Stimulated activated CD8-positive, alpha-beta memory T cell treated with anti-CD3 and anti-CD28 coated beads, Interleukin-2, amount 100 ng/mL, for 1 hour (primary cell): ENCODE measurements at regions not wholly inside any gene's neighbourhood (a gene's known extent, or its start where the extent isn't known, plus 50 kb on each side); places are given as distances from the start of the nearest gene placed in this dataset.

ENCODE experiments used
- DNase-seq, 2 donors: peaks; one replicate each; pipeline ENCODE4 v3.0.0-alpha.2; 2020; ENCODE audit warnings: low read depth in 2 of 2

- peak; percentile 77 to 81 for DNase-seq
Observed at GRCh38 chr1:181142096-181142958, 53.8 kb downstream of the IER5 start.

GRCh38 chr1:181143102-181143859, 54.8 kb downstream of the IER5 start:
- DNase-seq = no peak

- no peak for DNase-seq
Observed at GRCh38 chr1:181144238-181144637, 55.7 kb downstream of the IER5 start.

DNA sequence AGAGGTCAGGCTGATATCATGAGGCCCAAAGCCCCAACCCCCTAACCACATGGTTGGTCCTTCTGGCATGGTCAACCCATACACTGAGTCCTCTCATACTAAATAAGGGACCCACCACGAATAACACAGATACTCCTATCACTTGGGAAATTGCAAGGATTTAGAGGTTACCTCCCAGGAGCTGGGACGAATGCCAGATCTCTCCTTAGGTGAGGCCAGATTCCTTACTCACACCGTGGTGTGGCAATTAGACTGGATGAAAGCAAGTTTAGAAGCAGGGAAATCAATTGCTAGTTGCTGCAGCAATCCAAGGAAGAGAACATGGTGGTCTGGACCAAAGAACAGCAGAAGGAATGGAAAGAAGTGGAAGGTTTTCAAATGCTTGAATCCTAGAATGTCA, 60.1 kb downstream of the IER5 start:
- DNase-seq = no peak

DNA sequence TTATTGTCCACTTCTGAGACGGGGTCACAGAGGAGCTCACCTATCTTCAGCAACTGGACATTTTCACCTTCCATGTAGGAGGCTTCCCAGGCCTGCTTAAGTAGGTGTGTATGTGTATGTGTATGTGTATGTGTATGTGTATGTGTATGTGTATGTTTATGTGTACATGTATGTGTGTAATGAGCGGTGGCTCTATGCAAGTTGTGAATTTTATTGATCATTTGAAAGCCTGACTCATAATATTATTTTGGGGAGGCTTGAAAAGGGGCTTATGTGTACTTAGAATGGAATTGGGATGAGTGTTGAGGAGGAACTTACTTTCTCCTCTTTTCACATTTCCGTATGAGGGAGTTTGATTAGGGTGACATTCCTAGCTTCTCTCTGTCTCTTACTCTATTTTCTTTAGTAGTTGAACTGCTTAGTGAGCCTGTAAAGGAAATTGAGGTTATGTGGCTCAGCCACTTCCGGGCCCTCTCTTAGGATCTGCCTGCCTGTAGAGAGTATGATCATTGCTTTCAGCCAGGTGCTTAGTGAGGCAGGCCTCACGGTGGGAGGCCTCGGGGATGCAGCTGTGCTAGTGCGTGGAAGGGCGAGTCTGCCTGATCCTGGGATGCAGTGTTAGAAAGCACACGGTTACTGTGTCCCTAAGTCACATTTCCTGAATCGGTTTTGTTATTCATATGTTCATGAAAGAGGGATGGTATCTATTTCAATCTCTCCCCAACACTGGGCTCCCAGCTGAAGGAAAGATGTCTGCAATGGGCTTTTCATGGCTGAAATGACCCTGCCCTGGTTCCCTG, 61.0 kb downstream of the IER5 start:
- peak; percentile 45 to 52 for DNase-seq

- no peak for DNase-seq
Observed at GRCh38 chr1:181150273-181150672, 61.8 kb downstream of the IER5 start.

- DNase-seq = no peak
Observed at GRCh38 chr1:181150842-181151241, 62.3 kb downstream of the IER5 start.

- no peak for DNase-seq
Observed at GRCh38 chr1:181151378-181152326, 63.2 kb downstream of the IER5 start.

DNA sequence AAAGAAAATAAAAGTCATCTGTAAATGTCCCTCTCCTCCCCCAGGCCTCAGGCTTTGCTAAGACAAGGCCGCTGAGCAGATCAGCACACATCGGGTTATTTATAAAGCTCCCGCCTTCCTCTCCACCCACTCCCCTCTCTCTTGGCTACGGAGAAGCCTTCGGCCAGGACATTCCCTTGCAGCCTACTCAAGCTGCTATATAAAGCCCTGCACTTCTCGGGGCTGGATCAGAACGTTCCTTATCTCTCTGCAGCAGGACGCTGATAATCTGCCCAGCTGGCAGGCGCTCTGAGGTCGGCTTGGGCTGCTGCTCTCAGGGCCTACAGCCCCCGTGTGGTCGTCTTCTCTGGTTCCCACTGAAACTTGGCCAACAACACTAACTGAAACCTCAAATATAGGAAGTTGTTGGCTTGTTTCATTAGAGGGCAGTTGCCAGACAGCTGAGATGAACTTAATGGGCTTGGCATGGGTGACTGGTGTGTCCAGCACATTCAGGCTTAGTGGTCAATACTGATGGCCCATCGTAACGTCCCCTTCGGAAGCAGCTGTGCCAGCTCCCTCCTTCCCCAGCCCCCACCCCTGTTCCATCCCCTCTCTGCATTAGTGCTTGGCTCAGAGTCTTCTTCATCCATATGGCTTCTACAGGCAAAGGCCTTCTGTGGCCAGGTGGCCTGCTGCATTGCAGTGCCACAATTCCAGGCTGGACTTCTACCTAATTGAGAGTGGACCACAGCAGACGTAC, 64.6 kb downstream of the IER5 start:
- no peak for DNase-seq

DNA sequence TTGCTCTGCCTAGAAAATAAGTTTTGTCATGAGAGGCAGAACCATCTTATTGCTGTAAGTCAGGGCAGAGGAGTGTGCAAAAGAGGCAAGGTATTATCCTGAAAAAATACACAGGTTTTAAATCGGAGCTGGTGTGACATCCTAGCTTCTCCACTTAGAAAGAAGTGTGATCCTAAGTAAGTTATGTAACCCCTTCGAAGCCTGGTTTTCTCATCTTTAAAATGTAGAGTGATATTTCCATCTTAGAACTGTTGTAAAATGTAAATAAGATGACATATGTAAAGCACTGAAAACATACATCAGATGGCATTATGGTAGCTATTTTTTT, 65.1 kb downstream of the IER5 start:
- DNase-seq = no peak

- DNase-seq = no peak
Observed at GRCh38 chr1:181155339-181155738, 66.8 kb downstream of the IER5 start.

- no peak for DNase-seq
Observed at GRCh38 chr1:181159451-181160140, 71.1 kb downstream of the IER5 start.

DNA sequence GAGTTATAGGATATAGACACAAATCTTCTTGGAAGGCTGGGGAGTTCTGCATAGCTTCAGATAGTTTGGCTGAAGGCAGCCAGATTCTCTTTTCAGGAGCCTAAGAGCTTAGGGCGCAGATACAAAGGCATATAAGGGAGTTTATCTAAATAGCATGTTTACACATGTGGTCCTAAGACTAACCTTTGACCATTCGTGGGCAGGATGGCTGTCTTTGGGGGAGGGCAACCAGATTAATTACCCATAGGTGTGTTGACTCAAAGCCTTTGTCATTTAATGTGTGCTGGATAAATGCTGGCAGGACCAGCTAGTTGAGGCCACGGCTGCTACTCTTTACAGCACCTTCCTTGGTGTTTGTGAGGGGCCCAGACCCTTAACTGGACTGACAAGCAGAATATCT, 71.8 kb downstream of the IER5 start:
- DNase-seq = no peak

DNA sequence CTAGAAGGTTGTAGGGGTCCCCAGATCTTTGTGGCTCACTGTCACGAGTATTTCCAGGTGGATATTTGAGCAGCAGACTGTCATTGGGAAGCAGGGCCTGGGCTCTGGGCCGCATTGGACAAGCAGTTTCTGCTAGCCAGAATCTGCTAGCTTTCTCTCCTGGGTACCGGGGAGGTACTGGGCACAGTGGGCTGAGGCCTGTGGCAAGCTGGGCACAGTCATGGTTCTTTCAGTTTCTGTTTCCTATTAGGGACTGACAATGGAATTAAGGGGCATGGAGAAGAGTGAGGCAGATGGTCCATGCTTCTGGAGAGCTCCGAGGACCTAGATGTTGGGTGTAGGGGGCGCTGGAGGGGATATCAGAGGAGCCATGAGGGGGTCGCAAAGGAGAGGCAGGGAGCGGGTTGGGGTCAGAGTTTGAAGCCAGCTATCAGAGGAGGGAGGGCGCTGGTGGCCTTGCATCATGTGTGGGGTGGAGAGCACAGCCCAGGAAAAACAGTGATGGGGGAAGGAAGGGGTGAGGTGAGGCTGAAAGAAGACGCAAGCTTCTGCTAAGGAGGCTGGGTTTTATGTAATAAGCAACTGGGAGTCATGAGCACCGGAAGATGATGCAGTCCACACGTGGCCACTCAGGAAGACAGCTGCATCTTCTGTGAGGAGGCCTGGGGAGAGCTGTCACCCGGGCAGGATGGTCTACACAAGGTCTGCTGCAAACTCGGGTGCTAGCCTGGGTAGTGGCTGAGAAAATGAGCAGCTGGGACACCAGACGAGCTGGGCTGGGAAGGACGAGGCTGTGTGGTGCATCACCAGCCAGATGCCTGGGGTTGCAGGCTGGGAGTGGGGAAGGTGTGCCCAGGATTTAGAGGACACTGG, 72.7 kb downstream of the IER5 start:
- DNase-seq = no peak

DNA sequence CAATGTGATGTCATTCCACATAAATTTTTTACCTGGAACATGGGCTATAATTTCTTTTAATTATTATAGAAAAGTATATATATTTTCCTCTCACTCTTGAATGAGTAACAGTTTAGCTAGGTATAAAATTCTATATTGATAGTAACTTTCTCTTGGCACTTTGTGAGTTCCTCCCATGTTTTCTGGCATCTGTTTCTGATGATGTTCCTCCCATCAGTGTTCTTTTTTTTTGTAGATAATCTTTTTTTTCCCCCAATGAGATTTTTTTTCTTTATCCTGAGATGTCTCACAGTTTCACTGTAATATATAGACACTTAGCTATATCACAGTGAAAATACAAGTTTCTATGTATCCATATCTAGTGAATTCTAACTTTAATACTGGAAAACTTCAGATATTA, 75.2 kb downstream of the IER5 start:
- no peak for DNase-seq

DNA sequence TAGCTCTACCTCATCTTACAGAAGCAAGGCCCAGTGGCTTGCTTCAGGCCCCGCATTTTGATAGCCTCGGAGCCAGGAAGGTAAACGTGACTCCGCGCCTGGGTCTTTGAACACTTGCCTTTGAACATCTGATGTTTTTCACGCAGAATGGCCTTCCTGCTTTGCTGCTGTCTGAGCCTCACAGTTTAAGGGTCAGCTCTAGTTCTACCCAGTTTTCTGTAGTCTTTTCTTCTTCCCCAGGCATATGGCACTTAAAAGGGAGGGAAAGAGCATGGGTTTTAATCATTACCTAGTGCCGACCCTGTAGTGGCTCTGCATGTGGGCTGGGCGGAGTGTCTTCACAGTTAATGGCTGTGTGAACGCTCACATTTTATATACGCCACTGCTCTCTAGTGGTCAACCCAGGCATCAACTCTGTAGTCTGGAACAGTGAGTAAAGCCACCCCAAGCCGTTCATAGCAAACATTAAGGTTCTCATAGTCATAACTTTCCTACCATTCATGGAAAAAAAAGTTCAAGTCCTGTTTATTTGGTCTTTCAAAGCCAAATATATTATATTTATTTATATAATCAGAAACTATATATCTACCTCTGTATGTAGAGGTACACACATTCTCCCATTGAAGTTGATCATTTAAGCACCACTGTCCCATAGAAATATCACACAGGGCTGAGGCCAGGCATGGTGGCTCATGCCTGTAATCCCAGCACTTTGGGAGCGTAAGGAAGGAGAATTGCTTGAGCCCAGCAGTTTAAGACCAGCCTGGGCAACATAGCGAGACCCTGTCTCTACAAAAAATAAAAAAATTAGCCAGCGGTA, 78.1 kb downstream of the IER5 start:
- peak; percentile 46 to 53 for DNase-seq

GRCh38 chr1:181169281-181169865, 80.9 kb downstream of the IER5 start:
- DNase-seq = no peak

- no peak for DNase-seq
Observed at GRCh38 chr1:181170194-181170593, 81.7 kb downstream of the IER5 start.
